PFSK-1 (cell line): ENCODE measurements at regions not wholly inside any gene's neighbourhood (a gene's known extent, or its start where the extent isn't known, plus 50 kb on each side); places are given as distances from the start of the nearest gene placed in this dataset.

Source experiments
- FOXP2 ChIP-seq: optimal IDR thresholded peaks from 2 replicates; pipeline ENCODE3; 2011; ENCODE audit warnings: borderline replicate concordance, control low read depth, inconsistent platforms; ENCODE audit not compliant: insufficient read depth; ENCODE audit errors: extremely low read length, extremely low read depth
- POLR2AphosphoS5 ChIP-seq: IDR thresholded peaks from 2 replicates; pipeline ENCODE4 v1.6.1; 2012; ENCODE audit warnings: low read depth, mild to moderate bottlenecking, control low read depth, low read length, moderate library complexity
- SIN3A ChIP-seq: IDR thresholded peaks from 2 replicates; pipeline ENCODE4 v1.6.1; 2012; ENCODE audit warnings: mild to moderate bottlenecking, low read length, moderate library complexity, borderline replicate concordance; ENCODE audit not compliant: insufficient read depth
- TAF1 ChIP-seq: IDR thresholded peaks from 2 replicates; pipeline ENCODE4 v1.6.1; 2012; ENCODE audit warnings: low read length, control low read depth, borderline replicate concordance; ENCODE audit not compliant: insufficient read depth
- TF ChIP-seq, protein P1 (sequence below), 2 experiments: IDR thresholded peaks; 2 replicates each; pipeline versions ENCODE4 v1.6.1 to v1.8.0; 2011 to 2012; ENCODE audit warnings: low read depth in 2 of 2, low read length in 2 of 2, control low read depth in 1 of 2, inconsistent platforms in 1 of 2, mild to moderate bottlenecking in 1 of 2, moderate library complexity in 1 of 2; ENCODE audit not compliant: insufficient read depth in 1 of 2

DNA sequence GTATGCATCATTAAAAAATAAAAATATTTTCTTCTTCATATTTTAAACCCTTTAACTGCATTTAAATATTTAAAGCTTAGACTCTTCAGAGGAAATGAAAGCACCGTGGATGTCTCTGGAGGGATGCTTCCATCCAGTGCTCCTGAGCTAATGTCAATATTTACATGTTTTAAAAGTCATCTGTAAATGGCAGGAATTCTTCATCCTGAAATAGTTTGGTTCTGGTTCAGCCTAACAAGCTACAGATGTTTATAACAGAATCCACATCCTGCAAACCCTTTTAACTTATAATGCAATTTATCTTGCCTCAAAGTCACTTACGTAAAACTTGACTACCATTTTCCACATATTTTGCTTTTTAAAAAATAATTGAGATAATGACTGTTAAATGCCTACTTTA lies 1207.3 kb downstream of the SLC16A7 start:
- no peak for TF ChIP-seq TAF1

DNA sequence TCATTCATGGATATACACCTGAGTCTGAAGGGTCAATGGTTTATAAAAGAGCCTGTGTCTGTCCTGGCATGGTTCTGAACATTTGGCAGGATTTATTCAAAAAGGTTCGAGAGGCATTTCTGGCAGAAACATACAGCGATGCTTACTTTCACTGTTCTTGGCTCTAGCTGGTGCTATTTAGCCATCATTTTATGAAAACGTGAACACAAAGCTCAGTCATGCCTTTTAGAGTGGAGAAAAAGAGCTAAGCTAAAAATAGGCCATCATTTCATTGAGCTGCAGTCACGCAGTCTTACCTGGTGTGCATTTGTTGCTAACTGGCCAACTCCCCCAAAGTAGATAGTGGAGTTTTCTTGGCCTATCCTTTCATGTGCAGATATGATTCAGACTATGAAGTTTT lies 1209.5 kb downstream of the SLC16A7 start:
- TF ChIP-seq POLR2AphosphoS5 (no peak), TAF1 (no peak), SIN3A (no peak), FOXP2 (no peak)
- TF ChIP-seq, protein P1, sequence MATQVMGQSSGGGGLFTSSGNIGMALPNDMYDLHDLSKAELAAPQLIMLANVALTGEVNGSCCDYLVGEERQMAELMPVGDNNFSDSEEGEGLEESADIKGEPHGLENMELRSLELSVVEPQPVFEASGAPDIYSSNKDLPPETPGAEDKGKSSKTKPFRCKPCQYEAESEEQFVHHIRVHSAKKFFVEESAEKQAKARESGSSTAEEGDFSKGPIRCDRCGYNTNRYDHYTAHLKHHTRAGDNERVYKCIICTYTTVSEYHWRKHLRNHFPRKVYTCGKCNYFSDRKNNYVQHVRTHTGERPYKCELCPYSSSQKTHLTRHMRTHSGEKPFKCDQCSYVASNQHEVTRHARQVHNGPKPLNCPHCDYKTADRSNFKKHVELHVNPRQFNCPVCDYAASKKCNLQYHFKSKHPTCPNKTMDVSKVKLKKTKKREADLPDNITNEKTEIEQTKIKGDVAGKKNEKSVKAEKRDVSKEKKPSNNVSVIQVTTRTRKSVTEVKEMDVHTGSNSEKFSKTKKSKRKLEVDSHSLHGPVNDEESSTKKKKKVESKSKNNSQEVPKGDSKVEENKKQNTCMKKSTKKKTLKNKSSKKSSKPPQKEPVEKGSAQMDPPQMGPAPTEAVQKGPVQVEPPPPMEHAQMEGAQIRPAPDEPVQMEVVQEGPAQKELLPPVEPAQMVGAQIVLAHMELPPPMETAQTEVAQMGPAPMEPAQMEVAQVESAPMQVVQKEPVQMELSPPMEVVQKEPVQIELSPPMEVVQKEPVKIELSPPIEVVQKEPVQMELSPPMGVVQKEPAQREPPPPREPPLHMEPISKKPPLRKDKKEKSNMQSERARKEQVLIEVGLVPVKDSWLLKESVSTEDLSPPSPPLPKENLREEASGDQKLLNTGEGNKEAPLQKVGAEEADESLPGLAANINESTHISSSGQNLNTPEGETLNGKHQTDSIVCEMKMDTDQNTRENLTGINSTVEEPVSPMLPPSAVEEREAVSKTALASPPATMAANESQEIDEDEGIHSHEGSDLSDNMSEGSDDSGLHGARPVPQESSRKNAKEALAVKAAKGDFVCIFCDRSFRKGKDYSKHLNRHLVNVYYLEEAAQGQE (IDR thresholded peaks at IDR 0.05; ENCODE audit: insufficient read depth in 1 of 2, low read depth in 2 of 2, low read length in 2 of 2): no peak

DNA sequence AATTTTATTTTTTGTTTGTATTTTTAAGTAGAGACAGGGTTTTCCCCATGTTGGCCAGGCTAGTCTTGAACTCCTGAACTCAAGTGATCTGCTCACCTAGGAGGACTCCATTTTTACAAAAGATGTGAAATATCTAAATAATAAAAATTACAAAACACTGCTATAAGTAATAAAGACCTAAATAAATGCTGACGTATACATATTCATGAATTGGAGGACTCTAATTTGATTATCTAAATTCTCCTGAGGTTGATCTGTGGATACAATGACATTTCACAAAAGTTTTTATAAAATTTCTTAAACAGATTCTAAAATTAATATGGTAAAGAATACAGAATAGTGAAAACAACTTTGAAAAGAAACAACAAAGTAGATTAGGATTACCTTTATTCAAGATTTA lies 1224.0 kb downstream of the SLC16A7 start:
- TF ChIP-seq, protein P1 (IDR thresholded peaks at IDR 0.05; ENCODE audit: insufficient read depth in 1 of 2, low read depth in 2 of 2, low read length in 2 of 2): no peak
- TF ChIP-seq FOXP2 (no peak), POLR2AphosphoS5 (no peak), TAF1 (no peak), SIN3A (no peak)

DNA sequence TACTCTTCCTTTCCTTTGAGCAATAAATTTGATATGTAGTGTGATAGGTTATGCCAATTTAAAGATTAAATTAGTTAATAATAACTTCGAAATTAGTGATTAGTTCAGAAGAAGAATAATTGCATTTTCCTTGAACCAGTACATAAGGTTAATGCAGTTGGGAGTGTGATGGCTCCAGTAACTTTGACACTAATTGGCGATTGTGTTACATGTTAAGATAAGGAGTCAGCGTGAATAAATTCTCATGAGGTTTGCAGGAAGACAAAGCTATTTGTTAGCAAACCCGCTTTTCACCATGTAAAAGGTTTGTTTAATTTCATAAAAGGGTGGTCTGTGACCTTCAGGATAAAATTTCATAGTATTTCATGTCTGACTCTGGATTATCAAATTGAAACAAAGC lies 1226.8 kb downstream of the SLC16A7 start:
- TF ChIP-seq, protein P1 (IDR thresholded peaks at IDR 0.05; ENCODE audit: insufficient read depth in 1 of 2, low read depth in 2 of 2, low read length in 2 of 2): no peak
- TF ChIP-seq FOXP2 (no peak), TAF1 (no peak), SIN3A (no peak), POLR2AphosphoS5 (no peak)

DNA sequence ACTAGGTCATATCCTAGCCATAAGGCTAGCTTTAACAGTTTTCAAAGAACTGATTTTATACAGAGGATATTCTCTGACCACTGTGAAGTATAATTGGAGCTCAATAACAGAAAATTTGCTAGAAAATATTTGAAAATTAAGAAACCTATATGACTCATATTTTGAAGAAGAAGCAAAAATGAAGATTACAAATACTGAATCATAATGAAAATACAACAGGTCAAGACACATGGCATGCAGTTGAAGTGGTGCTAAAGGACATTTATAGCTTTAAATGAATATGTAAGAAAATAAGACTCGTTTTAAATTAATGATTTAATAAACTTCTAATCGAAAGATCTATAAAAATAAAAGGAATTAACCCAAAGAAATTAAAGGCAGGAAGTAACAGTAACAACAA lies 1234.6 kb downstream of the SLC16A7 start:
- TF ChIP-seq, protein P1 (IDR thresholded peaks at IDR 0.05; ENCODE audit: insufficient read depth in 1 of 2, low read depth in 2 of 2, low read length in 2 of 2): no peak
- TF ChIP-seq SIN3A (no peak), TAF1 (no peak), POLR2AphosphoS5 (no peak), FOXP2 (no peak)
